Smooth muscle cell (in vitro differentiated cells): ENCODE measurements at regions not wholly inside any gene's neighbourhood (a gene's known extent, or its start where the extent isn't known, plus 50 kb on each side); places are given as distances from the start of the nearest gene placed in this dataset.

Experiments used
- DNase-seq: peaks from one replicate; lab custom pipeline; 2025; ENCODE audit not compliant: unreplicated experiment; lab: John Stamatoyannopoulos, UW
- H2AFZ ChIP-seq: fragments of 200-600 bp; sonication (generic); 2 replicates; pipeline ENCODE4 v1.6.0; 2016; ENCODE audit warnings: antibody characterized with exemption, low read depth, mild to moderate bottlenecking
- H3F3A ChIP-seq: fragments of 200-600 bp; sonication (generic); 2 replicates; pipeline ENCODE4 v1.6.0; 2017; ENCODE audit warnings: antibody characterized with exemption, low read depth
- H3K27ac ChIP-seq: fragments of 200-600 bp; sonication (generic); 2 replicates; pipeline ENCODE4 v1.5.1; 2016; ENCODE audit warnings: low read depth, mild to moderate bottlenecking
- H3K27me3 ChIP-seq: fragments of 200-600 bp; sonication (generic); 2 replicates; pipeline ENCODE4 v1.6.1; 2016; ENCODE audit warnings: low read depth, mild to moderate bottlenecking
- H3K36me3 ChIP-seq: fragments of 200-600 bp; sonication (generic); 2 replicates; pipeline ENCODE4 v1.5.1; 2016; ENCODE audit warnings: low read depth
- H3K4me1 ChIP-seq: fragments of 200-600 bp; sonication (generic); 2 replicates; pipeline ENCODE4 v1.5.1; 2016; ENCODE audit warnings: low read depth
- H3K4me2 ChIP-seq: fragments of 200-600 bp; sonication (generic); 2 replicates; pipeline ENCODE4 v1.6.0; 2016; ENCODE audit warnings: mild to moderate bottlenecking
- H3K4me3 ChIP-seq: fragments of 200-600 bp; sonication (generic); 2 replicates; pipeline ENCODE4 v1.5.1; 2016; ENCODE audit warnings: mild to moderate bottlenecking
- H3K79me2 ChIP-seq: fragments of 200-600 bp; sonication (generic); 2 replicates; pipeline ENCODE4 v1.6.0; 2016; ENCODE audit warnings: low read depth, mild to moderate bottlenecking
- H3K9ac ChIP-seq: fragments of 200-600 bp; sonication (generic); 2 replicates; pipeline ENCODE4 v1.6.0; 2016; ENCODE audit warnings: low read depth
- H3K9me3 ChIP-seq: fragments of 200-600 bp; sonication (generic); replicated peaks from 2 replicates; pipeline ENCODE4 v1.5.1; 2016; ENCODE audit warnings: low read depth
- H4K20me1 ChIP-seq: fragments of 200-600 bp; sonication (generic); 2 replicates; pipeline ENCODE4 v1.6.0; 2016; ENCODE audit warnings: low read depth
- CTCF ChIP-seq: fragments of 200-600 bp; sonication (generic); IDR thresholded peaks from 2 replicates; pipeline ENCODE4 v1.5.1; 2017; ENCODE audit warnings: borderline replicate concordance, mild to moderate bottlenecking, antibody characterized with exemption; ENCODE audit not compliant: insufficient read depth, poor library complexity, severe bottlenecking
- WGBS: methylation state at CpG from one replicate; pipeline ENCODE4 v1.1.7; 2016; ENCODE audit warnings: low lambda C conversion rate; 5-methylcytosine and 5-hydroxymethylcytosine counted together

DNA sequence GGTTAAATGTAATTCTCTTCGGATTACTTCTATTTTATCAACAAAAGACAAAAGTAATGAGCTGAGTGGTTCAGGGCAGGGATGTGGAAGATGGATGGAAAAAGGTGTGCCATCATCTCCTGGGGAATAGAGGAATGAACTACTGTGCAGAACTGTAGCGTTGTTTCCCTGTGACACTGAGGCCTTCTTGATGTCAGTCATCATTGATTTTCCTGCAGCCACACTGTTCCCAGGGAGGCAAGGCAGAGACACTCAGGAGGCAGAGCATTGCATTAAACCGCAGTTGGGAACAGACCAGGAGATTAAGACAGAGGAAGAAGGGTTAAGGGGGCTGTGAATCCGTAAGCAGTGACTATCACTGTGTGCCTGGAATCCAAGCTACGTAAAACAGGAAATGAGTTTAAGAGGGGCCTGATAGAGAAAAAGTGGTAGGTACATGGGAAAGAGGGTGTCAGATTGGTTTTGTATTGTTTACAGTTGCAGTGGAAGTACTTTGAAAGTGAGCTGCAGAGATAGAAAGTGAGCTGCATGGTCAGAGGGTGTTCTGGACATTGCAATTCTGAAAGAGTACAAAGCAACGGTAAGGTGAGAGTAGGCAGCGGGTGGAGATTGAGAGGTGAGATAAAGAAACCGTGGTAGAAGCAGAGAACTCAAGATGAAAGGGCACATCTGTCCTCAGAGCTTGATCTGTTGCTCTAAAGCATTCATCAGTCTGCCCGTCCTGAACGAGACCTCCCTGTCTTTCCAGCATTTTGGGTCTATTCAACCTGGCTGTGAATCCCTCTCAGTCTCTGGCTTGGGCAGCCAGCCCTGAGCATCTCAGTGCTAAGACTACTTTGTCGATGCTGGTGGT, 793.4 kb upstream of the CELF4 start:
- Histone ChIP-seq H3K9ac (no peak overlapping the region), H3F3A (no peaks in the 10 kb centered on the region), H3K27me3 (no peaks in the 10 kb centered on the region), H3K4me3 (no peak overlapping the region), H2AFZ (no peak overlapping the region), H3K79me2 (no peaks in the 10 kb centered on the region), H3K27ac (no peak overlapping the region), H3K36me3 (no peaks in the 10 kb centered on the region), H3K4me2 (no peak overlapping the region), H3K9me3 (no peaks in the 10 kb centered on the region), H3K4me1 (peaks cover 7% of the 10 kb centered on the region), H4K20me1 (no peaks in the 10 kb centered on the region)
- TF ChIP-seq CTCF: no peak
- no peak for DNase-seq
- WGBS: 49% methylated on average over 11 of the region's 11 CpGs

DNA sequence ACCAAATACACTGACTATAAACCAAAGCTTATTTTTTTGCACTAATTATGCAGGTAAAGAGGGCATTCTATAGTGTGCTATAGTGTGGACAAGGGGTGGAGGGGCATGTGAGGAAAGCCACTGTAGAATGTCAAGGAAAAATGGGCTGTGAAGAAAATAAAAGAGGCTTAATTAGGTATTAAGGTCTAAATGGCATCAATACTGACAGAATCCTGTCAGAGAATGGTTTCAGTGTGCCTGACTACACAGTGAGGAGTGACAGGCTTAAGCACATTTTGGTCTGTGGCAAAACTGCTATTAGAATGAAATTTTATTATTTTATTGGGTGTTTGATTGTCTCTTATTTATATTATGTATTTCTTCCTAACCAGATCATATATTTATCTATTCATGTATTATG, 787.6 kb upstream of the CELF4 start:
- Histone ChIP-seq H2AFZ (no peak overlapping the region), H3K27me3 (no peaks in the 10 kb centered on the region), H3K36me3 (no peaks in the 10 kb centered on the region), H3K27ac (no peak overlapping the region), H3K4me1 (no peaks in the 10 kb centered on the region), H3K9me3 (no peaks in the 10 kb centered on the region), H3F3A (no peaks in the 10 kb centered on the region), H3K4me2 (no peak overlapping the region), H3K79me2 (no peaks in the 10 kb centered on the region), H3K4me3 (no peak overlapping the region), H3K9ac (no peak overlapping the region), H4K20me1 (no peaks in the 10 kb centered on the region)
- TF ChIP-seq CTCF: no peak
- DNase-seq: no peak

GRCh38 chr18:38350141-38350540, 784.5 kb upstream of the CELF4 start:
- Histone ChIP-seq H3K27ac (no peak overlapping the region), H3K79me2 (no peaks in the 10 kb centered on the region), H3K27me3 (no peaks in the 10 kb centered on the region), H2AFZ (no peak overlapping the region), H3K4me3 (no peak overlapping the region), H3K9me3 (no peaks in the 10 kb centered on the region), H3K36me3 (no peaks in the 10 kb centered on the region), H3K9ac (no peak overlapping the region), H3K4me1 (no peaks in the 10 kb centered on the region), H3F3A (no peaks in the 10 kb centered on the region), H4K20me1 (no peaks in the 10 kb centered on the region), H3K4me2 (no peak overlapping the region)
- DNase-seq: no peak
- 89% methylated on average over 2 of the region's 2 CpGs for WGBS
- no peak for TF ChIP-seq CTCF

DNA sequence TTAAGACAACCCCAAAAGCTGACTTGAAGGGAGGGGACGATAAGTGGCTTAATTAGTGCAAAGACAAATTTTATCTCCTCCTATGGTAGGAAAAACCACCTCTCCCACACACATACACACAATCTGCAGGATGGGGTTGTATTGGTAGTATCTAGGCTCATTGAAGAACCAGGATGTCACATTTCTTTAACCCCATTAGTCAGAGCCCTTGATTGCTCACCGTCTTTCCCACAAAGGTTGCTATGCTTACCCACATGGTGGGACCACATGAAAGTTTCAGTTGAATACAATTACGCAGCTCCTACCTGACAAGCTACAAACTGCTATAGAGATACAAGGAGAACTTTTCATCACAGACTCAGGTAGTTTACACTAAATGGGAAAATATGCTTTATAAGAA, 765.0 kb upstream of the CELF4 start:
- WGBS: 85% methylated on average over 3 of the region's 3 CpGs
- DNase-seq: no peak
- H3K36me3 ChIP-seq: no peaks in the 10 kb centered on the region
- no peak overlapping the region for H2AFZ ChIP-seq
- no peak overlapping the region for H3K4me3 ChIP-seq
- H4K20me1 ChIP-seq: no peaks in the 10 kb centered on the region
- H3K9ac ChIP-seq: no peak overlapping the region
- H3K27ac ChIP-seq: no peak overlapping the region
- no peaks in the 10 kb centered on the region for H3F3A ChIP-seq
- TF ChIP-seq CTCF: no peak
- no peaks in the 10 kb centered on the region for H3K27me3 ChIP-seq
- H3K4me2 ChIP-seq: no peak overlapping the region
- H3K9me3 ChIP-seq: no peaks in the 10 kb centered on the region
- no peaks in the 10 kb centered on the region for H3K79me2 ChIP-seq
- no peaks in the 10 kb centered on the region for H3K4me1 ChIP-seq
